Testis (tissue), 2 donors: ENCODE measurements at regions not wholly inside any gene's neighbourhood (a gene's known extent, or its start where the extent isn't known, plus 50 kb on each side); places are given as distances from the start of the nearest gene placed in this dataset.

ENCODE experiments used
- CTCF ChIP-seq, 3 experiments: fragments of 450-650 bp in 2 of 3; fragments of 200-600 bp in 1 of 3; sonication (generic) in 1 of 3; IDR thresholded peaks; one replicate each; pipeline ENCODE4 v1.5.1; 2016 to 2019; ENCODE audit warnings: antibody characterized with exemption in 3 of 3, mild to moderate bottlenecking in 2 of 3, moderate library complexity in 1 of 3
- POLR2A ChIP-seq: fragments of 450-650 bp; IDR thresholded peaks from one replicate; pipeline ENCODE4 v1.6.1; 2017; ENCODE audit warnings: antibody characterized with exemption, mild to moderate bottlenecking, moderate library complexity

- TF ChIP-seq POLR2A (no peak), CTCF (IDR thresholded peaks at IDR 0.05) (no peak)
Measured at GRCh38 chr2:2466534-2466933, 135.5 kb upstream of the MYT1L start.
